HUES48 (cell line): ENCODE measurements at regions not wholly inside any gene's neighbourhood (a gene's known extent, or its start where the extent isn't known, plus 50 kb on each side); places are given as distances from the start of the nearest gene placed in this dataset.

Experiments used
- H3K27ac ChIP-seq: one replicate; pipeline ENCODE4 v1.7.0; 2013; ENCODE audit warnings: low read depth, low read length, inconsistent platforms
- H3K27me3 ChIP-seq: 2 replicates; pipeline ENCODE4 v1.6.1; 2013; ENCODE audit warnings: mild to moderate bottlenecking, low read length; ENCODE audit not compliant: control insufficient read depth, insufficient read depth
- H3K36me3 ChIP-seq: 2 replicates; pipeline ENCODE4 v1.6.1; 2013; ENCODE audit warnings: low read length; ENCODE audit not compliant: control insufficient read depth, insufficient read depth
- H3K4me1 ChIP-seq: 2 replicates; pipeline ENCODE4 v1.6.1; 2013; ENCODE audit warnings: mild to moderate bottlenecking, low read length; ENCODE audit not compliant: control insufficient read depth, insufficient read depth
- H3K4me3 ChIP-seq: 2 replicates; pipeline ENCODE4 v1.5.1; 2013; ENCODE audit warnings: mild to moderate bottlenecking, low read depth, low read length
- H3K9ac ChIP-seq: 2 replicates; pipeline ENCODE4 v1.6.1; 2013; ENCODE audit warnings: mild to moderate bottlenecking, low read depth, low read length, moderate library complexity
- H3K9me3 ChIP-seq: 2 replicates; pipeline ENCODE4 v1.6.1; 2013; ENCODE audit warnings: low read length; ENCODE audit not compliant: control insufficient read depth, insufficient read depth

- no peak overlapping the region for H3K27ac ChIP-seq
Observed at GRCh38 chr11:30710221-30710620, 124.1 kb upstream of the MPPED2 start.

GRCh38 chr11:30707110-30707509, 121.0 kb upstream of the MPPED2 start:
- Histone ChIP-seq H3K27me3 (no peaks in the 10 kb centered on the region), H3K9me3 (no peaks in the 10 kb centered on the region), H3K36me3 (no peaks in the 10 kb centered on the region), H3K4me3 (no peak overlapping the region), H3K9ac (no peak overlapping the region), H3K4me1 (no peaks in the 10 kb centered on the region), H3K27ac (no peak overlapping the region)

More at GRCh38 chr11:30710221-30710620, 124.1 kb upstream of the MPPED2 start:
- H3K4me1 ChIP-seq = no peaks in the 10 kb centered on the region
- no peaks in the 10 kb centered on the region for H3K36me3 ChIP-seq
- H3K9ac ChIP-seq = no peak overlapping the region
- H3K4me3 ChIP-seq = no peak overlapping the region
- H3K9me3 ChIP-seq = no peaks in the 10 kb centered on the region
- no peaks in the 10 kb centered on the region for H3K27me3 ChIP-seq

GRCh38 chr11:30705913-30706675, 119.9 kb upstream of the MPPED2 start:
- no peak overlapping the region for H3K27ac ChIP-seq
- H3K9ac ChIP-seq = no peak overlapping the region
- no peak overlapping the region for H3K4me3 ChIP-seq
- H3K4me1 ChIP-seq = no peaks in the 10 kb centered on the region
- no peaks in the 10 kb centered on the region for H3K9me3 ChIP-seq
- H3K27me3 ChIP-seq = no peaks in the 10 kb centered on the region
- H3K36me3 ChIP-seq = no peaks in the 10 kb centered on the region

GRCh38 chr11:30698425-30698824, 112.3 kb upstream of the MPPED2 start:
- Histone ChIP-seq H3K4me3 (no peak overlapping the region), H3K36me3 (no peaks in the 10 kb centered on the region), H3K27ac (no peak overlapping the region), H3K9ac (no peak overlapping the region), H3K4me1 (no peaks in the 10 kb centered on the region), H3K27me3 (no peaks in the 10 kb centered on the region), H3K9me3 (no peaks in the 10 kb centered on the region)

- no peak overlapping the region for H3K27ac ChIP-seq
- no peaks in the 10 kb centered on the region for H3K36me3 ChIP-seq
- no peaks in the 10 kb centered on the region for H3K4me1 ChIP-seq
- H3K27me3 ChIP-seq = no peaks in the 10 kb centered on the region
- H3K9ac ChIP-seq = no peak overlapping the region
- no peaks in the 10 kb centered on the region for H3K9me3 ChIP-seq
- H3K4me3 ChIP-seq = no peak overlapping the region
Observed at GRCh38 chr11:30697032-30697431, 110.9 kb upstream of the MPPED2 start.

GRCh38 chr11:30684772-30685171, 98.6 kb upstream of the MPPED2 start:
- no peaks in the 10 kb centered on the region for H3K36me3 ChIP-seq
- no peaks in the 10 kb centered on the region for H3K4me1 ChIP-seq
- H3K9me3 ChIP-seq = no peaks in the 10 kb centered on the region
- no peak overlapping the region for H3K4me3 ChIP-seq
- H3K9ac ChIP-seq = no peak overlapping the region
- H3K27me3 ChIP-seq = no peaks in the 10 kb centered on the region
- H3K27ac ChIP-seq = no peak overlapping the region

- Histone ChIP-seq H3K4me1 (no peaks in the 10 kb centered on the region), H3K27ac (no peak overlapping the region), H3K27me3 (no peaks in the 10 kb centered on the region), H3K36me3 (no peaks in the 10 kb centered on the region), H3K9ac (no peak overlapping the region), H3K4me3 (no peak overlapping the region), H3K9me3 (no peaks in the 10 kb centered on the region)
Observed at GRCh38 chr11:30683176-30683575, 97.0 kb upstream of the MPPED2 start.

GRCh38 chr11:30666817-30667216, 80.7 kb upstream of the MPPED2 start:
- Histone ChIP-seq H3K27ac (no peak overlapping the region), H3K9me3 (no peaks in the 10 kb centered on the region), H3K9ac (no peak overlapping the region), H3K4me3 (no peak overlapping the region), H3K36me3 (no peaks in the 10 kb centered on the region), H3K4me1 (no peaks in the 10 kb centered on the region), H3K27me3 (no peaks in the 10 kb centered on the region)

- Histone ChIP-seq H3K9me3 (no peaks in the 10 kb centered on the region), H3K27me3 (no peaks in the 10 kb centered on the region), H3K4me3 (no peak overlapping the region), H3K4me1 (no peaks in the 10 kb centered on the region), H3K9ac (no peak overlapping the region), H3K36me3 (no peaks in the 10 kb centered on the region), H3K27ac (no peak overlapping the region)
Observed at GRCh38 chr11:30665067-30665466, 78.9 kb upstream of the MPPED2 start.

- Histone ChIP-seq H3K27me3 (no peaks in the 10 kb centered on the region), H3K4me1 (no peaks in the 10 kb centered on the region), H3K9ac (no peak overlapping the region), H3K27ac (no peak overlapping the region), H3K4me3 (no peak overlapping the region), H3K9me3 (no peaks in the 10 kb centered on the region), H3K36me3 (no peaks in the 10 kb centered on the region)
Observed at GRCh38 chr11:30653606-30654005, 67.5 kb upstream of the MPPED2 start.

GRCh38 chr11:30652801-30653200, 66.6 kb upstream of the MPPED2 start:
- no peak overlapping the region for H3K4me3 ChIP-seq
- no peaks in the 10 kb centered on the region for H3K36me3 ChIP-seq
- H3K9me3 ChIP-seq = no peaks in the 10 kb centered on the region
- H3K9ac ChIP-seq = no peak overlapping the region
- H3K4me1 ChIP-seq = no peaks in the 10 kb centered on the region
- H3K27me3 ChIP-seq = no peaks in the 10 kb centered on the region
- H3K27ac ChIP-seq = no peak overlapping the region
